Heart left ventricle (tissue), 13 donors: ENCODE measurements at regions not wholly inside any gene's neighbourhood (a gene's known extent, or its start where the extent isn't known, plus 50 kb on each side); places are given as distances from the start of the nearest gene placed in this dataset.

ENCODE experiments used
- CTCF ChIP-seq, 12 donors: fragments of 200-600 bp; sonication (generic) in 4 of 12; IDR thresholded peaks; one replicate each; pipeline versions ENCODE4 v1.5.0 to v1.8.0; 2018 to 2022; ENCODE audit warnings: antibody characterized with exemption in 12 of 12, mild to moderate bottlenecking in 5 of 12
- POLR2A ChIP-seq, 2 donors: fragments of 450-650 bp; IDR thresholded peaks; one replicate each; pipeline ENCODE4 v1.6.1; 2017; ENCODE audit warnings: antibody characterized with exemption in 2 of 2, mild to moderate bottlenecking in 2 of 2, moderate library complexity in 2 of 2
- donor health status: ischemic (EF 13 %, LVEDD 7.1; RV severe dilation, severe dysfunction).
- donor health status: DM: no; HTN: yes; CAD: no.
- donor health status: DM: no; HTN: no; CAD: no.
- donor health status: ischemic (EF 25% LVEDD 6.9; RV normal size, moderate dysfunction).
- donor health status: ischemic (EF 25% LVEDD 5.7; RV mildly dilated, moderate dysfunction).
- donor health status: ischemic (EF 35%, LVEDD 5.7; RV mildly dilated, moderate dysfunction).
- donor health status: nonischemic (EF 11% LVEDD 7.7; RV severe dilation, severe dysfunction).
- donor health status: DM: yes; HTN: yes; CAD: no.
- donor health status: PGD.
- donor health status: ischemic (EF 29% LVEDD 5.4; RV normal size, mild dysfunction).
- donor health status: nonischemic (EF 23%, LVEDD 6.1; RV moderate dilation, normal function).

GRCh38 chr3:31370681-31371080 lies 162.0 kb upstream of the STT3B start:
- no peak for TF ChIP-seq CTCF (IDR thresholded peaks at IDR 0.05)
- TF ChIP-seq POLR2A (IDR thresholded peaks at IDR 0.05) = no peak
